Tibial nerve (tissue), 4 donors: ENCODE measurements at regions not wholly inside any gene's neighbourhood (a gene's known extent, or its start where the extent isn't known, plus 50 kb on each side); places are given as distances from the start of the nearest gene placed in this dataset.
"Not testable (repeated sequence)": the region's sequence is repeated elsewhere in the genome, so short reads cannot be mapped to it uniquely, and the experiment has no call there.

Experiments
- CTCF ChIP-seq, 5 experiments: fragments of 200-600 bp in 3 of 5; fragments of 450-650 bp in 2 of 5; sonication (generic) in 3 of 5; IDR thresholded peaks; one replicate each; pipeline ENCODE4 v1.5.1; 2016 to 2019; ENCODE audit warnings: antibody characterized with exemption in 5 of 5, mild to moderate bottlenecking in 3 of 5, moderate library complexity in 2 of 5
- EP300 ChIP-seq, 2 donors: sonication (generic); formaldehyde crosslinking; IDR thresholded peaks; one replicate each; pipeline ENCODE4 v1.6.1; 2017; ENCODE audit warnings: antibody characterized with exemption in 2 of 2, mild to moderate bottlenecking in 1 of 2
- POLR2A ChIP-seq, 2 donors: fragments of 450-650 bp; IDR thresholded peaks; one replicate each; pipeline ENCODE4 v1.6.1; 2017; ENCODE audit warnings: antibody characterized with exemption in 2 of 2, mild to moderate bottlenecking in 2 of 2, moderate library complexity in 2 of 2

DNA sequence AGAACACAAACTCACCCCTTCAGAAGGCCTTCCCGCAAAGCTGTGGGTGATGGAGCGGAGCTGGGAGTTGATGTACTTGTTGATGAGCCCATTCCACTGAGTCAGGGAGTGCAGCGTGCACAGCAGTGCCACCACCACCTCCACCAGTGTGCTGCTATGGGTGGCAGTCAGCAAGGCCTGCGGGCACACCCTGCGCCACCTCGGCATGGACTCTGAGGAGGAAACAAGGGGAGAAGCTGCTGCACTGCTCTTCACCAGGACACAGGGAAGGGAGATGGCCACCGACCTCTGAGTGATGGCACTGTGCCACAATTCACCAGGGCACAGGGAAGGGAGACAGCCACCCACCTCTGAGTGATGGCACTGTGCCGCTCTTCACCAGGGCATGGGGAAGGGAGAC is 100.7 kb upstream of the TP53TG3D start:
- TF ChIP-seq CTCF, POLR2A, EP300 (IDR thresholded peaks at IDR 0.05): not testable (repeated sequence)
